ENCODE measurements at regions not wholly inside any gene's neighbourhood (a gene's known extent, or its start where the extent isn't known, plus 50 kb on each side); places are given as distances from the start of the nearest gene placed in this dataset.

GRCh38 chr2:38131676-38132075 is 55.7 kb upstream of the CYP1B1 start:
- H3K4me3 Mint-ChIP-seq = no peak overlapping the region

GRCh38 chr2:38130876-38131275 is 54.9 kb upstream of the CYP1B1 start:
- no peaks in the 10 kb centered on the region for H3K4me1 Mint-ChIP-seq
- H3K27ac Mint-ChIP-seq = no peak overlapping the region
- H3K4me3 Mint-ChIP-seq = no peak overlapping the region
- no peak for ATAC-seq (replicated peaks)
- no peaks in the 10 kb centered on the region for H3K36me3 Mint-ChIP-seq (ENCODE audit: low read depth)
- H3K27me3 Mint-ChIP-seq = peaks cover 5% of the 10 kb centered on the region
- H3K9me3 Mint-ChIP-seq = peaks cover 9% of the 10 kb centered on the region

More at GRCh38 chr2:38131676-38132075, 55.7 kb upstream of the CYP1B1 start:
- H3K27me3 Mint-ChIP-seq = peaks cover 8% of the 10 kb centered on the region
- no peaks in the 10 kb centered on the region for H3K4me1 Mint-ChIP-seq
- H3K9me3 Mint-ChIP-seq = peaks cover 6% of the 10 kb centered on the region
- no peak for ATAC-seq (replicated peaks)
- H3K27ac Mint-ChIP-seq = no peak overlapping the region
- H3K36me3 Mint-ChIP-seq (ENCODE audit: low read depth) = no peaks in the 10 kb centered on the region

- Mint-ChIP-seq H3K27me3 (peaks cover 3% of the 10 kb centered on the region), H3K36me3 (ENCODE audit: low read depth) (no peaks in the 10 kb centered on the region), H3K4me3 (no peak overlapping the region), H3K27ac (no peak overlapping the region), H3K9me3 (peaks cover 9% of the 10 kb centered on the region), H3K4me1 (no peaks in the 10 kb centered on the region)
- ATAC-seq (replicated peaks) = no peak
Measured at GRCh38 chr2:38129987-38130386, 54.0 kb upstream of the CYP1B1 start.

GRCh38 chr2:38129481-38129880 is 53.5 kb upstream of the CYP1B1 start:
- peaks cover 9% of the 10 kb centered on the region for H3K9me3 Mint-ChIP-seq
- no peak overlapping the region for H3K4me3 Mint-ChIP-seq
- H3K27me3 Mint-ChIP-seq = peaks cover 3% of the 10 kb centered on the region
- no peak for ATAC-seq (replicated peaks)
- H3K4me1 Mint-ChIP-seq = no peaks in the 10 kb centered on the region
- H3K27ac Mint-ChIP-seq = no peak overlapping the region
- H3K36me3 Mint-ChIP-seq (ENCODE audit: low read depth) = no peaks in the 10 kb centered on the region

- H3K27ac Mint-ChIP-seq = no peak overlapping the region
- no peak overlapping the region for H3K4me3 Mint-ChIP-seq
- H3K36me3 Mint-ChIP-seq (ENCODE audit: low read depth) = no peaks in the 10 kb centered on the region
- no peak for ATAC-seq (replicated peaks)
- H3K27me3 Mint-ChIP-seq = peaks cover 3% of the 10 kb centered on the region
- H3K4me1 Mint-ChIP-seq = no peaks in the 10 kb centered on the region
- H3K9me3 Mint-ChIP-seq = peaks cover 9% of the 10 kb centered on the region
Measured at GRCh38 chr2:38128653-38129052, 52.7 kb upstream of the CYP1B1 start.

GRCh38 chr2:38127277-38127676 is 51.3 kb upstream of the CYP1B1 start:
- Mint-ChIP-seq H3K4me3 (no peak overlapping the region), H3K27ac (no peak overlapping the region), H3K36me3 (ENCODE audit: low read depth) (no peaks in the 10 kb centered on the region), H3K27me3 (peaks cover 3% of the 10 kb centered on the region), H3K4me1 (no peaks in the 10 kb centered on the region), H3K9me3 (peaks cover 9% of the 10 kb centered on the region)
- ATAC-seq (replicated peaks) = no peak

- peaks cover 9% of the 10 kb centered on the region for H3K9me3 Mint-ChIP-seq
- peaks cover 3% of the 10 kb centered on the region for H3K27me3 Mint-ChIP-seq
- no peak overlapping the region for H3K4me3 Mint-ChIP-seq
- no peaks in the 10 kb centered on the region for H3K36me3 Mint-ChIP-seq (ENCODE audit: low read depth)
- H3K4me1 Mint-ChIP-seq = no peaks in the 10 kb centered on the region
- ATAC-seq (replicated peaks) = no peak
- H3K27ac Mint-ChIP-seq = no peak overlapping the region
Measured at GRCh38 chr2:38125842-38126241, 49.9 kb upstream of the CYP1B1 start.
